ENCODE measurements at regions not wholly inside any gene's neighbourhood (a gene's known extent, or its start where the extent isn't known, plus 50 kb on each side); places are given as distances from the start of the nearest gene placed in this dataset.

DNA sequence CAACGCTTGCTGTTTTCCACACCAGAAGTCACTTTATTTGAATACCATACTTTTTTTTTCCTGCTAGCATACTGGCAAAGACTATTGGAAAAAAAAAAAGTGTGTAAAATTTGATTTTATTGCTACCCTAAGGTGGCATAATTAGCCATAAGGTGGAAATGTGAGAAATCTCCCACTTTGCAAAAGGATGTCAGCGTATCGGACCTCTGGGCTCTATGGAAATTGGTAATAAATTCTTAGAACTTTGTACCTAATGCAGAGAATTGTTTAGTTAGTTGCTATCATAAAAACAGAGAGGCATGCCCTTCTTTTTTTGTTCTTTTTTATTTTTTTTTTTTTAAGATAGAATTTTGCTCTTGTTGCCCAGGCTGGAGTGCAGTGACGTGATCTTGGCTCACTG is 63.7 kb upstream of the GMDS start:
- TF ChIP-seq EGR1 (IDR thresholded peaks at IDR 0.05): no peak
- TF ChIP-seq TAF1 (IDR thresholded peaks at IDR 0.05; ENCODE audit: low read depth): no peak
- no peak for TF ChIP-seq MAX (IDR thresholded peaks at IDR 0.05)
- TF ChIP-seq YY1 (IDR thresholded peaks at IDR 0.05; ENCODE audit: low read depth): no peak
- TF ChIP-seq CEBPB (IDR thresholded peaks at IDR 0.05): no peak
- no peak for TF ChIP-seq TCF12 (IDR thresholded peaks at IDR 0.05; ENCODE audit: low read depth)
- TF ChIP-seq ZBTB7A (IDR thresholded peaks at IDR 0.05; ENCODE audit: low read depth): no peak
- no peak for TF ChIP-seq NFIC (IDR thresholded peaks at IDR 0.05)
- TF ChIP-seq, protein P1, sequence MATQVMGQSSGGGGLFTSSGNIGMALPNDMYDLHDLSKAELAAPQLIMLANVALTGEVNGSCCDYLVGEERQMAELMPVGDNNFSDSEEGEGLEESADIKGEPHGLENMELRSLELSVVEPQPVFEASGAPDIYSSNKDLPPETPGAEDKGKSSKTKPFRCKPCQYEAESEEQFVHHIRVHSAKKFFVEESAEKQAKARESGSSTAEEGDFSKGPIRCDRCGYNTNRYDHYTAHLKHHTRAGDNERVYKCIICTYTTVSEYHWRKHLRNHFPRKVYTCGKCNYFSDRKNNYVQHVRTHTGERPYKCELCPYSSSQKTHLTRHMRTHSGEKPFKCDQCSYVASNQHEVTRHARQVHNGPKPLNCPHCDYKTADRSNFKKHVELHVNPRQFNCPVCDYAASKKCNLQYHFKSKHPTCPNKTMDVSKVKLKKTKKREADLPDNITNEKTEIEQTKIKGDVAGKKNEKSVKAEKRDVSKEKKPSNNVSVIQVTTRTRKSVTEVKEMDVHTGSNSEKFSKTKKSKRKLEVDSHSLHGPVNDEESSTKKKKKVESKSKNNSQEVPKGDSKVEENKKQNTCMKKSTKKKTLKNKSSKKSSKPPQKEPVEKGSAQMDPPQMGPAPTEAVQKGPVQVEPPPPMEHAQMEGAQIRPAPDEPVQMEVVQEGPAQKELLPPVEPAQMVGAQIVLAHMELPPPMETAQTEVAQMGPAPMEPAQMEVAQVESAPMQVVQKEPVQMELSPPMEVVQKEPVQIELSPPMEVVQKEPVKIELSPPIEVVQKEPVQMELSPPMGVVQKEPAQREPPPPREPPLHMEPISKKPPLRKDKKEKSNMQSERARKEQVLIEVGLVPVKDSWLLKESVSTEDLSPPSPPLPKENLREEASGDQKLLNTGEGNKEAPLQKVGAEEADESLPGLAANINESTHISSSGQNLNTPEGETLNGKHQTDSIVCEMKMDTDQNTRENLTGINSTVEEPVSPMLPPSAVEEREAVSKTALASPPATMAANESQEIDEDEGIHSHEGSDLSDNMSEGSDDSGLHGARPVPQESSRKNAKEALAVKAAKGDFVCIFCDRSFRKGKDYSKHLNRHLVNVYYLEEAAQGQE (IDR thresholded peaks at IDR 0.05; ENCODE audit: low read depth): no peak
- TF ChIP-seq EP300 (IDR thresholded peaks at IDR 0.05; ENCODE audit: borderline replicate concordance): no peak
- TF ChIP-seq FOXM1 (IDR thresholded peaks at IDR 0.05; ENCODE audit: borderline replicate concordance, low read depth): no peak
- TF ChIP-seq TEAD4 (IDR thresholded peaks at IDR 0.05): no peak
- TF ChIP-seq CREB1 (IDR thresholded peaks at IDR 0.05; ENCODE audit: low read depth): no peak
- TF ChIP-seq RAD21 (IDR thresholded peaks at IDR 0.05; ENCODE audit: low read depth): no peak
- TF ChIP-seq, protein P2, sequence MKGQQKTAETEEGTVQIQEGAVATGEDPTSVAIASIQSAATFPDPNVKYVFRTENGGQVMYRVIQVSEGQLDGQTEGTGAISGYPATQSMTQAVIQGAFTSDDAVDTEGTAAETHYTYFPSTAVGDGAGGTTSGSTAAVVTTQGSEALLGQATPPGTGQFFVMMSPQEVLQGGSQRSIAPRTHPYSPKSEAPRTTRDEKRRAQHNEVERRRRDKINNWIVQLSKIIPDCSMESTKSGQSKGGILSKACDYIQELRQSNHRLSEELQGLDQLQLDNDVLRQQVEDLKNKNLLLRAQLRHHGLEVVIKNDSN (IDR thresholded peaks at IDR 0.05): no peak

GRCh38 chr6:2307799-2308198 is 62.4 kb upstream of the GMDS start:
- TF ChIP-seq TCF12 (IDR thresholded peaks at IDR 0.05; ENCODE audit: low read depth) (no peak), MAX (IDR thresholded peaks at IDR 0.05) (no peak), TEAD4 (IDR thresholded peaks at IDR 0.05) (no peak), EP300 (IDR thresholded peaks at IDR 0.05; ENCODE audit: borderline replicate concordance) (no peak)
- TF ChIP-seq, protein P2 (IDR thresholded peaks at IDR 0.05): no peak

DNA sequence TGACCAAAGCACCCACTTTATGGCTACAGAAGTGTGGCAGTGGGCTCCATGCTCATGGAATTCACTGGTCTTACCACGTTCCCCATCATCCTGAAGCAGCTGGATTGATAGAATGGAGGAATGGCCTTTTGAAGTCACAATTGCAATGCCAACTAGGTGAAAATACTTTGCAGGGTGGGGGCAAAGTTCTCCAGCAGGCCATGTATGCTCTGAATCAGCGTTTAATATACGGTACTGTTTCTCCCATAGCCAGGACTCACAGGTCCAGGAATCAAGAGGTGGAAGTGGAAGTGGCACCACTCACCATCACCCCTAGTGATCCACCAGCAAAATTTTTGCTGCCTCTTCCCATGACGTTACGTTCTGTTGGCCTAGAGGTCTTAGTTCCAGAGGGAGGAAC is 60.5 kb upstream of the GMDS start:
- TF ChIP-seq, protein P2 (IDR thresholded peaks at IDR 0.05): no peak
- TF ChIP-seq YY1 (IDR thresholded peaks at IDR 0.05; ENCODE audit: low read depth) (no peak), RAD21 (IDR thresholded peaks at IDR 0.05; ENCODE audit: low read depth) (no peak), NFIC (IDR thresholded peaks at IDR 0.05) (no peak), TCF12 (IDR thresholded peaks at IDR 0.05; ENCODE audit: low read depth) (no peak), TAF1 (IDR thresholded peaks at IDR 0.05; ENCODE audit: low read depth) (no peak), MAX (IDR thresholded peaks at IDR 0.05) (no peak), ZBTB7A (IDR thresholded peaks at IDR 0.05; ENCODE audit: low read depth) (no peak), CEBPB (IDR thresholded peaks at IDR 0.05) (no peak), EP300 (IDR thresholded peaks at IDR 0.05; ENCODE audit: borderline replicate concordance) (no peak), TEAD4 (IDR thresholded peaks at IDR 0.05) (no peak), CREB1 (IDR thresholded peaks at IDR 0.05; ENCODE audit: low read depth) (no peak), EGR1 (IDR thresholded peaks at IDR 0.05) (no peak), FOXM1 (IDR thresholded peaks at IDR 0.05; ENCODE audit: borderline replicate concordance, low read depth) (no peak)
- TF ChIP-seq, protein P1 (IDR thresholded peaks at IDR 0.05; ENCODE audit: low read depth): no peak

GRCh38 chr6:2296781-2297180 is 51.4 kb upstream of the GMDS start:
- no peak for TF ChIP-seq ZBTB7A (IDR thresholded peaks at IDR 0.05; ENCODE audit: low read depth)
- no peak for TF ChIP-seq NFIC (IDR thresholded peaks at IDR 0.05)
